Esophagus muscularis mucosa (tissue), 4 donors: ENCODE measurements at regions not wholly inside any gene's neighbourhood (a gene's known extent, or its start where the extent isn't known, plus 50 kb on each side); places are given as distances from the start of the nearest gene placed in this dataset.
"Not testable (repeated sequence)": the region's sequence is repeated elsewhere in the genome, so short reads cannot be mapped to it uniquely, and the experiment has no call there.

Experiments
- DNase-seq: peaks from one replicate; pipeline ENCODE4 v3.0.0-alpha.2; 2017; ENCODE audit errors: extremely low spot score
- H3K27ac ChIP-seq, 4 donors: fragments of 200-600 bp; sonication (generic); replicated peaks in 1 of 4; 1 replicate in 3 of 4; 2 replicates in 1 of 4; pipeline ENCODE4 v1.5.1; 2016 to 2019; ENCODE audit warnings: mild to moderate bottlenecking in 1 of 4
- H3K27me3 ChIP-seq, 4 donors: fragments of 200-600 bp; sonication (generic); one replicate each; pipeline versions ENCODE4 v1.5.1 to v1.6.0; 2016 to 2019
- H3K36me3 ChIP-seq, 4 donors: fragments of 200-600 bp; sonication (generic); one replicate each; pipeline ENCODE4 v1.5.1; 2016 to 2019
- H3K4me1 ChIP-seq, 4 donors: fragments of 200-600 bp; sonication (generic); one replicate each; pipeline ENCODE4 v1.5.1; 2016 to 2019
- H3K4me3 ChIP-seq, 4 donors: fragments of 200-600 bp; sonication (generic); 1 replicate in 2 of 4; 2 replicates in 2 of 4; pipeline ENCODE4 v1.5.1; 2016 to 2019; ENCODE audit warnings: mild to moderate bottlenecking in 4 of 4, moderate library complexity in 1 of 4
- H3K9me3 ChIP-seq, 4 donors: fragments of 200-600 bp; sonication (generic); 1 replicate in 3 of 4; 2 replicates in 1 of 4; pipeline ENCODE4 v1.5.1; 2016 to 2019
- EP300 ChIP-seq: sonication (generic); formaldehyde crosslinking; IDR thresholded peaks from one replicate; pipeline ENCODE4 v1.6.1; 2017; ENCODE audit warnings: antibody characterized with exemption
- POLR2A ChIP-seq: fragments of 450-650 bp; IDR thresholded peaks from one replicate; pipeline ENCODE4 v1.6.1; 2017; ENCODE audit warnings: antibody characterized with exemption, moderate library complexity, mild to moderate bottlenecking, low read depth
- POLR2AphosphoS5 ChIP-seq, 2 donors: sonication (generic); formaldehyde crosslinking; IDR thresholded peaks; one replicate each; pipeline ENCODE4 v1.6.1; 2017; ENCODE audit warnings: antibody characterized with exemption in 2 of 2
- WGBS: methylation state at CpG from one replicate; pipeline ENCODE4 v1.1.5; 2018; 5-methylcytosine and 5-hydroxymethylcytosine counted together
- intact Hi-C: fragments of 100-400 bp; cut with DNase I; formaldehyde crosslinking; loops from one replicate; pipeline ENCODE4 v1.15.1; 2023
- TF ChIP-seq, protein P1 (sequence below), 3 experiments: fragments of 200-600 bp in 2 of 3; fragments of 450-650 bp in 1 of 3; sonication (generic) in 2 of 3; IDR thresholded peaks; one replicate each; pipeline ENCODE4 v1.5.1; 2017 to 2019; ENCODE audit warnings: antibody characterized with exemption in 3 of 3, mild to moderate bottlenecking in 2 of 3, moderate library complexity in 1 of 3

DNA sequence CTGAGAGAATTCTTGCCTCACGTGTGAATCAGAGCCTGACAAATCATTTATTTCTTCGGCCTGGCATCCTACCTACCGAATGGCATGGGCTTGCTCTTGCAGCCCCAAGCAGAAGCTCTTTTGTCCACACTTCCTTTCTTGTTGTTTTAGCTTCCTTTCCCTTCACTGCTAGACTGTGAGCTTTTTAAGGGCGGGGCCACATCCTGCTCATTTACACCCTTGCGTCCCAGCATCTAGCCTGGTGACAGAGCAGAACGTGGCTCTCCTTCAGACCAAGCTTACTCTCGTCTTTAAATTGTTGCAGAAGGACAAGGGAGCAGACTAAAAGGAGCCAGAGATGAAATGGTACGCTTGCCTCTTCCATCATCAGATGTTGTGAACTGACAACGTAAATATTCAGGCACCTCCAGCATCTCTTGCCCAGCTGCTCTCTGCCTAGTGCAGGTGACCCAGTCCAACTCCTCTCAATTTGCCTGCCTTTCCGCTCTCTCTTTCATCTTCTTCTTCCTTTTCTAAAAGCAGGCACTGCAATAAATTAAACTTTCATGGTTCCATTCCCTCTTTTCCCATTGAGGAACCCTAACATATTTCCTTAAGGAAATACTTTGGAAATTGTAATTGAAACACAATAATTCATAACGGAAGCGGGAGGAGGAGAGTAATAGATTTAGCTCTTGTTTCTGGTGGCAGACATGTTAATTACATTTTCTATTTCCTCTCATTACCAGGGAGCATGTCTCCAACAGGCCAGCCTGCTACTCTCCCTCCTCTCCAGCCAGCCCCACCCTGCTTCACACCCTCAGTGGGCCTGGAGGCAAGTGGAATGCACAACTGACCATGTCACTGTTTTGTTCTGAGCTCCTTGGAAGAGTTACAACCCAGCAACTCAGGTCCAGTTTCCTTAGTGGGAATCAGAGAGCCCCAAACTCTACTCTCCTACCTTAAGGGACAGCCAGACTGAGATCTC lies 228.1 kb upstream of the TRIB2 start:
- WGBS: 71% methylated on average over 12 of the region's 12 CpGs
- no peak for DNase-seq
- H3K27ac ChIP-seq: no peak overlapping the region
- intact Hi-C loops: no loop called here
- H3K4me1 ChIP-seq: peaks cover 15 to 28% (median 21%) of the 10 kb centered on the region in 4 donors
- TF ChIP-seq, protein P1, sequence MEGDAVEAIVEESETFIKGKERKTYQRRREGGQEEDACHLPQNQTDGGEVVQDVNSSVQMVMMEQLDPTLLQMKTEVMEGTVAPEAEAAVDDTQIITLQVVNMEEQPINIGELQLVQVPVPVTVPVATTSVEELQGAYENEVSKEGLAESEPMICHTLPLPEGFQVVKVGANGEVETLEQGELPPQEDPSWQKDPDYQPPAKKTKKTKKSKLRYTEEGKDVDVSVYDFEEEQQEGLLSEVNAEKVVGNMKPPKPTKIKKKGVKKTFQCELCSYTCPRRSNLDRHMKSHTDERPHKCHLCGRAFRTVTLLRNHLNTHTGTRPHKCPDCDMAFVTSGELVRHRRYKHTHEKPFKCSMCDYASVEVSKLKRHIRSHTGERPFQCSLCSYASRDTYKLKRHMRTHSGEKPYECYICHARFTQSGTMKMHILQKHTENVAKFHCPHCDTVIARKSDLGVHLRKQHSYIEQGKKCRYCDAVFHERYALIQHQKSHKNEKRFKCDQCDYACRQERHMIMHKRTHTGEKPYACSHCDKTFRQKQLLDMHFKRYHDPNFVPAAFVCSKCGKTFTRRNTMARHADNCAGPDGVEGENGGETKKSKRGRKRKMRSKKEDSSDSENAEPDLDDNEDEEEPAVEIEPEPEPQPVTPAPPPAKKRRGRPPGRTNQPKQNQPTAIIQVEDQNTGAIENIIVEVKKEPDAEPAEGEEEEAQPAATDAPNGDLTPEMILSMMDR (IDR thresholded peaks at IDR 0.05): no peak
- TF ChIP-seq POLR2A (no peak), POLR2AphosphoS5 (IDR thresholded peaks at IDR 0.05) (no peak), EP300 (no peak)
- H3K27me3 ChIP-seq: no peaks in the 10 kb centered on the region
- H3K9me3 ChIP-seq: no peaks in the 10 kb centered on the region
- no peaks in the 10 kb centered on the region for H3K36me3 ChIP-seq
- H3K4me3 ChIP-seq: no peak overlapping the region

DNA sequence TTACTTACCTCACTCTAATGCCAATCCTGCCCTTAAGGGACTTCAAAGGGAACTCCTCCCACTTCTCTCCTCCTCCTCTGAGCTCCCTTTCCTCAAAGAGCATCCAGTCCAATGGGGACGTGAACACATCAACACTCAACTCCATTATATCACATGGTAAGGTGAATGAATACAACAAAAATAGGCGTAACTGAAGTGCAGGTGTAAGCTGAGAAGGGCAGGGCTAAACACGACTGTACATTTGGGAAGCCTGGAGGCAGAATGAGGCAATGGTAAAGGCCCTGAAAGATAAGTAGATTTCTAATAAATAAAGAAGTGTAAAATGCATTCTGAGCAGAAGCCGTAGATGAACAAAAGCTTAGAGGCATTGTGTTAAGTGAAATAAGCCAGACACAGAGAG lies 226.1 kb upstream of the TRIB2 start:
- Histone ChIP-seq H3K4me1 (peaks cover 15 to 21% (median 18%) of the 10 kb centered on the region in 4 donors), H3K36me3 (no peaks in the 10 kb centered on the region), H3K4me3 (no peak overlapping the region), H3K9me3 (no peaks in the 10 kb centered on the region), H3K27ac (no peak overlapping the region), H3K27me3 (no peaks in the 10 kb centered on the region)
- intact Hi-C loops: no loop called here
- TF ChIP-seq POLR2AphosphoS5 (IDR thresholded peaks at IDR 0.05) (no peak), POLR2A (no peak), EP300 (no peak)
- TF ChIP-seq, protein P1 (IDR thresholded peaks at IDR 0.05): no peak
- 96% methylated on average over 4 of the region's 4 CpGs for WGBS
- peak; percentile 21 for DNase-seq

DNA sequence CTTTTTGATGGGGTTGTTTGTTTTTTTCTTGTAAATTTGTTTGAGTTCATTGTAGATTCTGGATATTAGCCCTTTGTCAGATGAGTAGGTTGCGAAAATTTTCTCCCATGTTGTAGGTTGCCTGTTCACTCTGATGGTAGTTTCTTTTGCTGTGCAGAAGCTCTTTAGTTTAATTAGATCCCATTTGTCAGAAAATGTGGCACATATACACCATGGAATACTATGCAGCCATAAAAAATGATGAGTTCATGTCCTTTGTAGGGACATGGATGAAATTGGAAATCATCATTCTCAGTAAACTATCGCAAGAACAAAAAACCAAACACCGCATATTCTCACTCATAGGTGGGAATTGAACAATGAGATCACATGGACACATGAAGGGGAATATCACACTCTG lies 224.4 kb upstream of the TRIB2 start:
- H3K9me3 ChIP-seq, intact Hi-C loops, H3K27ac ChIP-seq, H3K27me3 ChIP-seq, DNase-seq, H3K36me3 ChIP-seq, H3K4me3 ChIP-seq: not testable (repeated sequence)
- WGBS: no CpG with 5 or more reads among the region's 3 CpGs
- H3K4me1 ChIP-seq: peaks cover 0 to 13% (median 3%) of the 10 kb centered on the region in 4 donors

DNA sequence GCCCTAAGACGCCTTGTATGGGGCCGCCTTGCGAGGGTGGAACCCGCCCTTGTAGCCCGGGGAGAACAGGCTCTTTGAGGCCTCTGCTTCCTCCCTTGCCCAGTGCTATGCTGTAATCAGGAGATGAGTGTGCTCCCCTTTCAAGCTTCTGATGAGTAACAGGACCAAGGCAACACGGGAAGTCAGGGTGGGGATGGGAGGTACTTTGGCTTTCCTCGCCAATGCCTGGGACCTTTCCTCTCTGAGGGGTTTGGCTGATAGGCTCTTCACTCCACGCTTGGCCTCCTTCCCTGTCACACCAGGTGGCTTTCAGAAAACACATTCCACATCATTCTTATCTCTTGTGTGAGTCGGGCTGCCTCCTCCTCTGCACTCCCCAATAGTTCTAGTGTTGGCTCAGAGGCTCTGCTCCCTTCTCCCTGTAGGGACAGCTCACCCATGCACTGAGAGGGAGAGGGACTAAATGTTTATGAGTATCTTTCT lies 223.7 kb upstream of the TRIB2 start:
- intact Hi-C loops: no loop called here
- H3K4me1 ChIP-seq: peaks cover 0 to 13% (median 0%) of the 10 kb centered on the region in 4 donors
- H3K27me3 ChIP-seq: no peaks in the 10 kb centered on the region
- TF ChIP-seq POLR2AphosphoS5 (IDR thresholded peaks at IDR 0.05): no peak
- TF ChIP-seq, protein P1 (IDR thresholded peaks at IDR 0.05): no peak
- TF ChIP-seq POLR2A: no peak
- no peak for TF ChIP-seq EP300
- H3K36me3 ChIP-seq: no peaks in the 10 kb centered on the region
- H3K27ac ChIP-seq: no peak overlapping the region
- no peaks in the 10 kb centered on the region for H3K9me3 ChIP-seq
- no peak overlapping the region for H3K4me3 ChIP-seq
- 67% methylated on average over 9 of the region's 9 CpGs for WGBS
- DNase-seq: no peak

DNA sequence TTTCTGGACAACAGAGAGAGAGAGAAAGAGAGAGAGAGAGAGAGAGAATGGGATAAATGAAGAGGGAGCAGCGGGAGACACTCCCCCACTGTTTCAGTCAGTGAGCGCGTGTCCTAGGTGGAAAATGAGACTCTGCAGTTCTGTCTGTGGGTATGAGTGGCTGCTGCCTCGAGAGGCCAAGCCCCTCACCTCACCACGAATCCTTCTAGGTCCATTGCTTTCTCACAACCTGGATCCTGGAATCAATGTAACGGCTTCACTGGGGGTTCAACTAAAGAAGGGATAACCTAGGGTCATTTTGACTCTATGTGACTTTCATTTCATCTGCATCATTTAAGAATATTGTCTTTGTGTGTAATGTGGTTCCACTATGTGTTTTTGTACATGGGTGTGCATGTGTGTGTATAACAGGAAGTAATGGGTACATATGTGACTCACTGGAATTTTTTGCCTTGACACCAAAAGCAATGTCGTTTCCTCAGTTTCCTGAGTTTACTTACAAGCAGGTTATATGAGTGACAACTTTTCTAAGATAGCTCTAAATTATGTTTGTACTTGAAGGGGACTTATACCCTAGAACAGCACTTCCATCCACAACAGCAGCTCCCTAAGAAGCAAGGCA lies 221.4 kb upstream of the TRIB2 start:
- 91% methylated on average over 7 of the region's 7 CpGs for WGBS
- Histone ChIP-seq H3K9me3 (no peaks in the 10 kb centered on the region), H3K4me3 (no peak overlapping the region), H3K27me3 (no peaks in the 10 kb centered on the region), H3K36me3 (no peaks in the 10 kb centered on the region), H3K27ac (no peak overlapping the region), H3K4me1 (peaks cover 0 to 7% (median 0%) of the 10 kb centered on the region in 4 donors)
- TF ChIP-seq POLR2A: no peak
- TF ChIP-seq, protein P1 (IDR thresholded peaks at IDR 0.05): no peak
- TF ChIP-seq POLR2AphosphoS5 (IDR thresholded peaks at IDR 0.05): no peak
- TF ChIP-seq EP300: no peak
- intact Hi-C loops: no loop called here
- DNase-seq: no peak
